ENCODE measurements at regions not wholly inside any gene's neighbourhood (a gene's known extent, or its start where the extent isn't known, plus 50 kb on each side); places are given as distances from the start of the nearest gene placed in this dataset.
"Not testable (repeated sequence)": the region's sequence is repeated elsewhere in the genome, so short reads cannot be mapped to it uniquely, and the experiment has no call there.

DNA sequence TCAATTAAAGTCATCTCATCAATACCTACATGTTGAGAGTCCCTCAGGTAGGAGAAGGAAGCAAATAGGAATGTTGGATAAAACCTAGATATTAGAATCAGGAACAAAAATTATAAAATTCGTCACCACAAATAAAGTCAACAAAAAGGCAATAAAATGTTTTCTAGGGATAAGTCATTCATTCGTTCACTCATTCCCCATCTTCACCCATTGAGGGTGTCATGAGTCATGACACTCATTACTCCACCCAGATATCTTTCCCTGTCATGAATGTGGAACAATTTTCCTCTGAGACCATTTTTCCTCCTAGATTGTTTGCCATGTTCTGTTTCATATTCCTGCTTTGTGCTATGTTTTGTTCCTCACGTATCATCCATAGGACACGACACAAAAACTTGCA lies 50.9 kb upstream of the OLIG3 start:
- DNase-seq = no peak

DNA sequence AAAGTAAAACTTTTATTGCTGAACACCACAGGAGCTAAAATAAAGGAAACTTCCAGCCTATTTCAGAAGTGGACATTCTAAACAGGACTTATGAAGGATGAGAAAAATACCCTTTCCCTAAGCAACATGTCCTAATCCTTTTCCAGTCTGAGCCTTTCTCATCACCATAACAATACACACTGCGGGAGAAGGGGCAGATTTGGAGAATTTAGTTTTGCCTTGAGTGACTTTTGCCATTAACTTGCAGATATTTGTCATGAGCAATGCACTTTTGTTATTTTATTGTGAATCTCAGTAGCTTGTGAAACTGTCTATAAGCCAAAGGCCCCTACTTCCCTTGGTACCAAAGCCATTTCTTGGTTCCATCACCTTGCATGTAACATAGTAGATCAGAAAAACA lies 53.0 kb upstream of the OLIG3 start:
- no peak for DNase-seq

DNA sequence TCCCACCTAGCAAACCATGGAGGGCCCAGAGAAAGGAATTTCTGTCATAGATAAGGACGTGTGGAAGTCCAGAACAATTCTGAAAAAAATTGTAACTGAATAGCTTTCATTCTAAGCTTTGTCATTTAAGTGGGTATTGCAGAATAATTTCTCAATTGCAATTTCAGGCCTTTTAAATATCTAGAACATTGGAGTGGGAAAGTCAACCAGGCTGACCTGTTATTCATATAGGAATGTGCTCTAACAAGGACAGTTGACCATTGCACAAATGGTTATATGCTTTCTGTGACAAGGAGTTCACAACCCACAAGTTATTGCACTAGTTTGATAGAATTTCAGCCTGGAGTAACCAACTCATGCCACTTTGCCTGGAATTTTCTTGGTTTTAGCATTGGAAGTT lies 53.4 kb upstream of the OLIG3 start:
- DNase-seq = no peak

DNA sequence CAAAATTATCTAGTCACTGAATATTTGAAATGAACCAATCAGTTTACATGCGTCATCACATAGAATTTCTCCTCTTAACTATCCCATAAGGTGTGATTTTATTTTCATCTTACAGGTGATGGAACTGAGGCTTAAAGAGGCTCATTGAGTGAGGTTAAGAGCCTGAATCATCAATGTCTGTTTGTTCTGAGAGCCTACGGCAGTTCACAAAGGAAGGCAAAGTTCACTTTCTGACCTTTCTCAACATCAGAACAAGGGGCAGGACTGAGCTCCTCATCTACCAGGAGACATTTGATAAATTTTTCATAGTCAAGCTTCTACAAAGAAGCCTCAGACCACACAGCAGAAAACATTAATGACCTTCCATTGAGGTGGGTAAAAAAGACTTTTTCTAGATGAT lies 54.9 kb upstream of the OLIG3 start:
- no peak for DNase-seq

DNA sequence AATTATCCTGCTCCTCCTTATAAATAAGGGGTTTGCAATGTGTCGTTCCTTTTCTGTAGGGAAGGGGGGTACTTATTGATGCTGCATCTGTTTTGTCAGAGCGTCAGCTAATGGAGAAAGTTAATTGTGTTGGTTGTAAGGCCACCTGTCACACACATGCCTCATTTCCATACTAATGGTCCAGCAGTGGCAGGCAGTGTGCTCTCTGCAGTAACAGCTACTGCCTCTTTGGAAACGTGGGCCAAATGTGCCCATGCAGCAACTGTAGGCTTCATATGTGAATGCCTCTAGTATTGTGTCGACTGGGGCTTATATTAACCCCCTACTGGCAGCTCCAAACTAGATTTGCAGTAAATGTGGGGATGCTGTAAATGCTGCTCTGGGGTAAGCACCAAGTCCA lies 56.3 kb upstream of the OLIG3 start:
- no peak for DNase-seq

DNA sequence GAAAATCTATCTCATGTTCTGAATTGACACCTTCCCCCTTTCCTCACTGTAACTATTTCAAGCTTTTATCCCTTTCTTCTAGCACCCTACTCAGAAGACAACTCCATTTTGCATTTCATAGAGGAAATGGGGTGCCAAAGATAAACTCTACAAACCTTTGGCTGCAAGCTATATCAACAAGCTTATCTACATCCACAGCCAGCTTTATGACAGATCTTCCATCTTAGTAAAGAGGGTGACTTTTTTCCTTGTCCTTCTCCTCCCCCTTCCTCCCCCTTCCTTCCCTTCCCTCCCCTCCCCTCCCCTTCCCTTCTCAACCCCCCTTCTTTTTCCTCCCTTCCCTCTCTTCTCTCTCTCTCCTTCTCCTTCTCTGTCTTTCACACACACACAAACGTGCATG lies 58.0 kb upstream of the OLIG3 start:
- DNase-seq = no peak

DNA sequence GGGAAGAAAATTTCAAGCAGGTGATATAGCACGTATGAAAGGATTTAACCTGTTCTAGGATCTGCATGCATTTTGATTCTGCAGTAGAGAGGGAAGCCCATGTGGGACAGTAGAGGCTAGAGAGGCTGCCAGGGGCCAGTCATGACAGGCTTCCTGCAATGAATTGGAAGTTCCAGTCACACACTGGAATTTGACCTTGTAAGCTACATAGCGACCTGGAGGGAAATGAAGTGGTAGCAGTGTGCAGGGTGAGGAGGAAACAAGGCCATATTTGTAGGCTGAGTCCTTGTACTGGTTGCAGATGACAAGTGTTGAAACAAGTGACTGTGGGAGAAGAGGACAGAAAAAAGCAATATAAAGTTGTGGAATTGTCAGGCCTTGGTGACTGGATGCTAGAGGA lies 58.6 kb upstream of the OLIG3 start:
- no peak for DNase-seq

DNA sequence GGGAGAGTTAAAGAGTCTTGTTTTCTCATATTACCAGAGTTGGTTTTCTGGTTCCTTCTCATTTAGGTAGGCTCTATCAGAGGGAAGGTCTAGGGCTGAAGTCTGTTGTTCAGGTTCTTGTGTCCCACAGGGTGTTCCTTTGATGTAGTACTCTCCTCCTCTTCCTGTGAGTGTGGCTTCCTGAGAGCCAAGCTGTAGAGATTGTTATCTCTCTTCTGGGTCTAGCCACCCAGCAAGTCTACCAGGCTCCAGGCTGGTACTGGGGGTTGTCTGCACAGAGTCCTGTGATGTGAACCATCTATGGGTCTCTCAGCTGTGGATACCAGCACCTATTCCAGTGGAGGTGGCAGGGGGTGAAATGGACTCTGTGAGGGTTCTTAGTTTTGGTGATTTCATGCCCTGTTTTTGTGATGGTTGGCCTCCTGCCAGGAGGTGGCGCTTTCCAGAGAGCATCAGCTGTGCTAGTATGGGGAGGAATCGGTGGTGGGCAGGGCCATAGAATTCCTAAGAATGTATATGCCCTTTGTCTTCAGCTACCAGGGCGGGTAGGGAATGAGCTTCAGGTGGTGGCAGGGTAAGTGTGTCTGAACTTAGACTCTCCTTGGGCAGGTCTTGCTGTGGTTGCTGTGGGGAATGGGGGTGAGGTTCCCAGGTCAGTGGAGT lies 65.5 kb upstream of the OLIG3 start:
- peak; percentile 43 for DNase-seq

DNA sequence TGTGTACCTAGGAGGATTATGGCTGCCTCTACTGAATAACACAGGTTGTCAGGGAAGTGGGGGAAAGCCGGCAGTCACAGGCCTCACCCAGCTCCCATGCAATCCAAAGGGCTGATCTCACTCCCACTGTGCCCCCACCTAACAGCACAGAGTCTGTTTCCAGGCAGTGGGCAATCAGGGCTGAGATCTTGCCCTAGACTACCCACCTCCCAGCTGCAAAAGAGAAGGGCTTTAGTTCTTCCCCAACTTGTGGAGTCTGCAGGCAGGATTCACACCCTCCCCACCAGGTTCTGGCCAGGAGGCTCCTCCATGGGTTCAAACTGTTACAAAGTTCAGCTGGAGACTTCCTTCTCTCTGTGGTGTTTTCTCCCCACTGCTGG lies 66.0 kb upstream of the OLIG3 start:
- DNase-seq = no peak

DNA sequence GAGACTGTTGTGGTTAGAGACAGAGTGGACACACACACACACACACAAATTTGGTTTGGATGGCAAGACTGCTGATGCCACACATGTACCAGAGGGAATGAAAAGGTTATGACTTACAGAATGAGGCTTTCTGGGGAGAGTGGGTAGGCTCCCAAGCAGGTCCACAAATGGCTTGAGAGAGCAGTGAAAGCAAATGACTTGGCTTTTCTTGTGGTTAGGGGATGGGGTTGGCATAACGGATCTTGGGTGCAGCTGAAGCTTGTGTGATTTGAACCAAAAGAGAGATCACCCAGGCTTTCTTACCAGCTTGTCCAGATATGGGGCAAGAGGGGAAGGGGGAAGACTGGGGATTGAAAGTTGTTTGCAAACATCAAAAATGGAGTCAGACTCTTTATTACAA lies 73.9 kb upstream of the OLIG3 start:
- DNase-seq = no peak

DNA sequence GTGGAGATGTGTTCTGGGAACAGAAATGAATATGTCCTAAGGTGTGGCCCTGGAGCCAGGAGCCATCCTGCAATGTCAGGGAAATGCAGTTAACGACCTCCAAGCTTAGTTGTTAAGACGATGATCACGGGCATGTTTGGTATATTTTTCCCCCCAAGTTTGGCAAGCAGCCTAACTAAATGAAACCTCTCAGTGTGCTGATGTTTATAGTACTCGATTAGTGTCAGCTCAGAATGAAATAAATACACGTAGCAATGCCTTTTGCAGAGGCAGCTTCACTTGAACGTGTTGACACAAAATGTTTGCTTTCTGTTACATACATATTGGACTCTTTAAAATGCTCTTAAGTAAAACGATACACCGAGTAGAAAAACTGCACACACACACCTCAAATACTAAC lies 76.2 kb upstream of the OLIG3 start:
- no peak for DNase-seq

DNA sequence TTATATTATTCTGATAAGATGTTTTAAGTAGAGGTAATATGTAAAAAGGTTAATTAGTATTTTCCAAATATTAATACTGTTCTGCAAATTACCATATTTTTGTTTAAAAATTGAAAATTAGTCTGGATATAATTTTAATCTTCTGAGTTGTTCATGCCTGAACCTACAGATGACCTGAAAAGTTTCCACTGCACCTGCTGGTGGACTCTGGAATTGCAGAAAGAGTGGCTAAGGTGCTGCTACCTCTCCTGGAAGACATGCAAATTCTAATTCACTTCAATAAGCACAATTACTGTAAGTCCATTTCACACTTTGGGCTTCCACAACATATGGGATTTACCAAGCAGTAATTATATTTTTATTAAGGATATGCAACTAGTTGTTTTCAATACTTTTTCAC lies 77.7 kb upstream of the OLIG3 start:
- peak; percentile 78 for DNase-seq

DNA sequence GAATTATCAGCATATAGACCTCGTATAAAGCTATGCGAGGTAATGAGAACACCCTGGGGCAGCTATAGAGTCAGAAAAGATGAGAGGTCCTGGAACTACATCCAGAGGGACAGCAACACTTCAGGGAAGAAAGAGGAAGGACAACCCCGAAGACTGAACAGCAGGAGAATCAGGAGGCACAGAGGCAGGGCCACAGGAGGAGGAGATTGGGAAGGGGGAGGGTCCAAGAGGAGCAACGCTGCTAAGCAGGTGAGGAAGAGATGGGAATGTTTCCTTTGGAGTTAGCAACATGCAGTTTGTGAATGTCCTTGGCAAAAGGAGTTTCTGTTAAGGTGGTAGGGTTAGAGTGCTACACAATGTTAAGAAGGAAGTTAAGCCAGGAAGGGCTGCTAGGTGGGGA lies 79.5 kb upstream of the OLIG3 start:
- no peak for DNase-seq

DNA sequence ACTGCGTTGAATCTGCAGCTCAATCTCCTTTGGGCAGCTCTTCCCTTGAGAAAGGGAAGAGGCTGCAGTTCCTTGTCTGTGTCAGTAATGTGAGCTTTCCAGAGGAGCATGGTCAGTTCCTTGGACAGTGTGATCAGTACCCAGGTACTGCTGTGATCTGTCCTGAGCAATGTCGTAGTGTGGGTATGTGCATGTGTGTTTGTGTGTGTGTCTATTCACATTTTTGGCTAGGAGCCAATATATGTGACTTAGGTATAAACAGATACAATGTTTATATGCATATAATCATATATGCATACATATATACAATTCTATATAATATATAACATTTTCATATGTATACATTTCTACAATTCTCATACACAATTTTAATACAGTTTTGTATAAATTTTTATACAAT lies 85.4 kb upstream of the OLIG3 start:
- no peak for DNase-seq

DNA sequence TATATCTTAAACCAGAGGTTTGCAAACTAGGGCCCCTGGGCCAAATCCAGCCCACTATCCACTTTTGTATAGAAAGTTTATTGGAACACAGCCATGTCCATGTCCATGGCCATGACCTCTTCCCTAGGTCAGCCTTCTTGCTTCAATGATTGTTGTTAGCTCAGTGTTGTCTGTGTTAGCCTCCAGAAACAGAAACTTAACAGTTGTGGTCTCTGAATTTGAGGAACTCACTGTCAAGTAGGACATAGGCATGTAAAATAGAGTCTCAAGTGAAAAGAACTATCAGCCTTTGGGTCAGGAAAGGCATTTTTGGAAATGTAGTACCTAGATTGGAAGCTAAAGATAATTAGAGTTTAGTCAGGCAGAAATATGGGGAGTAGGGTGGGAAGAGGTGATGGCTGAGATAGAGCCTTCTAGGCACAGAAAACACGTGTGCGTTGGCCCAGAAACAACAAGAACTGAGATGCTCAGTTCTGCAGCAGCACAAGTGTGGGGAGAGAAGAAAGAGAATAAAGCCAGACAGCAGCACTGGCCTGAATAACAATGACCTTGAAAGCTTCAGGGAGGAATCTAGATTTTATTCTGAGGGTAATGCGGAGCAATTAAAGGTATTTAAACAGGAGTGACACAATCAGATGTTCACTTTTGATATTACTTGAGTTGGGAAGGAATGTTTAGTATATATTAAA lies 87.0 kb upstream of the OLIG3 start:
- no peak for DNase-seq

DNA sequence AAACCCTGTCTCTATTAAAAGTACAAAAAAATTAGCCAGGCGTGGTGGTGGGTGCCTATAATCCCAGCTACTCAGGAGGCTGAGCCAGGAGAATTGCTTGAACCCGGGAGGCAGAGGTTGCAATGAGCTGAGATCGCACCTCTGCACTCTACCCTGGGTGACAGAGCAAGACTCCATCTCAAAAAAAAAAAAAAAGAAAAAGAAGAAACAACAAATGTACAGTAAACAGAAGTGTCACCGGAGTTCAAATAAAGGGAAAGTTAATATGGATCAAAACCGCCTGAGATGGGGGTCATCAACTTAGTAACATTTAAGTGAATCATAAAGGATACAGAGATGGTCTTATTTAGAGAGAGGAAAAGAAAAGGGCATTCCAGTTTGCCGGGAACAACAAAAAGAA lies 89.3 kb upstream of the OLIG3 start:
- DNase-seq = not testable (repeated sequence)

DNA sequence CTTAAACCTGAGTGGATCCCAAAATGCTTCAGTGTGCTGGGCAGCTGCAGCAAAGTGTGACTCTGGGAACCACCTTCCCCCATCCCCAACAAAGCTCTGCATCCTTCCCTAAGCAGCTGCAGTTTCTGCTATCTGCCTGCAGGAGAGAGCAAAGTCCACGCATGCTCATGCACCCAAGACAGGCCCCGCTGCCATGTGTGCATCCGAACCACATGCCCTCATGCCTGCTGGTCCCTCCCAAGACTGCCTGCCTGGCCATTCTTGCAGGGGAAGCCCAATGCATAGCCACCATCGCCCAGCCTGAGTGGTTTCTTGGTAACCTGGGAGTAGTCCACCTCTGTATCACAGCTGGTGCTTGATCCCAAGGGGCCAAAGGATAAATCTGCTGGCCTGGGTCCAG lies 94.3 kb upstream of the OLIG3 start:
- no peak for DNase-seq

DNA sequence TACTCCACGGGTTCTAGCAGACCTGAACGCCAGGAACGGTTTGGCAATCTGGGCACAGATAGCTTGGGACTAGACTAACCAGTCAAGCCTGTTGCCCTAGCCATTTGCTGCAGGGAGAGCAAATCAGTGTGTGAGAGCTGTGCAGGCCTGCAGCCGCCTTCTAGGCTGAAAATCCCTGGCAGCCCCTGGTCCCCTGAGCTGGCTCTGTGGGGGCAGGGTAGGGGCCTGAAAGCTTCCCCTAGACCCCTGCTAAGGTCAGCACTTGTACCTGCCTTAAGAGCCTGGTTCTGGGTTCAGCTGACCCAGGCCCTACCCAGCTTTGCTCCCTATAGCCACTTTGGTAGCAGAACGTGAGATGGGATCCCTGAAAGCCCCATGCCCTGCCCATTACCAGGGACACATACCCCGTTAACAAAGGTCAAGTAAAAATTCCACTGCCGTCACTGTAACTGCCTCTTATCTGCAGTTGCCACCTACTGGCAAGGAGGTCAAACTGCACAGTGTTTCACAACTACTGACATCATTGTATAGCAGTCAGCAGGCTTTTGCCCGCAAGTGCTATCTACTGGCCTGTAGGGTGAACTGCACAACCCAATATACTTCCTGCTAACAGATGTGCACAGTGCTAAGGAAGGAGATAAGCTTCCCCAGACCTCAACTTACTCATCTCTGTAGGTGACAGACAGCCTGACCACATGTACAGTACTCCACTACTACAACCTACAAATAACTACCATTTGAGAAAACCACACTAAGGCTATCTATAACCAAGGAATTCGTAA lies 95.1 kb upstream of the OLIG3 start:
- peak; percentile 54 for DNase-seq

DNA sequence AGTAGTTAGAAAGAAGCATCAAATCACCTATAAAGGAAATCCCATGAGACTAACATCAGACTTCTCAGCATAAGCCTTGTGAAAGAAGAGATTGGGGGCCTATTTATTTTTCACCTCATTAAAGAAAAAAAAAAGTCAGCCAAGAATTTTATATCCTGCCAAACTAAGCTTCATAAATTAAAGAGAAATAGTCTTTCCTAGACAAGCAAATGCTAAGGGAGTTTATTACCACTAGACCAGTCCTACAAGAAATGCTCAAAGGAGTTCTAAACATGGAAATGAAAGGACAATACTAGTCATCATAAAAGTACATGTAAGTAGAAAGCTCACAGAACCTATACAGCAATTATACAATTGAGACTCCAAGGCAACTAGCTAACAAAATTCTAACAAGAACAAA lies 96.5 kb upstream of the OLIG3 start:
- no peak for DNase-seq

DNA sequence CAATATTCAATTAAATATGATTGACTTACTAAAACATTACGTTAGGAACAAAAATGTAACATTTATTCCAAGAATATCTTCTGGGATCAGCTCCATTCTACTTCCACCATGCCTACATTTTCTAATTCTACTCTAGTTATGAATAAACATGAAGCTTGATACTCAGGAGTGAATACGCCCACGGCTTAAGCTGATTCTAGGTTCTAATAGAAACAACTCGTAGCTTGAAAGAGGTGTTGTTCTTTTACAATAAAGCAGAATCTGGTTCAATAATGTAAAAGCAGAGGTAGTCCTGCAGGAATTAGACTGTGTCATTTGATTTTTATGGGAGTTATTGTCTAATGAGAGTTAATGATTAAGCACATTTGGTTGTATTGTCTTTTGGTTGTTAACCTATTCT lies 107.3 kb upstream of the OLIG3 start:
- no peak for DNase-seq

DNA sequence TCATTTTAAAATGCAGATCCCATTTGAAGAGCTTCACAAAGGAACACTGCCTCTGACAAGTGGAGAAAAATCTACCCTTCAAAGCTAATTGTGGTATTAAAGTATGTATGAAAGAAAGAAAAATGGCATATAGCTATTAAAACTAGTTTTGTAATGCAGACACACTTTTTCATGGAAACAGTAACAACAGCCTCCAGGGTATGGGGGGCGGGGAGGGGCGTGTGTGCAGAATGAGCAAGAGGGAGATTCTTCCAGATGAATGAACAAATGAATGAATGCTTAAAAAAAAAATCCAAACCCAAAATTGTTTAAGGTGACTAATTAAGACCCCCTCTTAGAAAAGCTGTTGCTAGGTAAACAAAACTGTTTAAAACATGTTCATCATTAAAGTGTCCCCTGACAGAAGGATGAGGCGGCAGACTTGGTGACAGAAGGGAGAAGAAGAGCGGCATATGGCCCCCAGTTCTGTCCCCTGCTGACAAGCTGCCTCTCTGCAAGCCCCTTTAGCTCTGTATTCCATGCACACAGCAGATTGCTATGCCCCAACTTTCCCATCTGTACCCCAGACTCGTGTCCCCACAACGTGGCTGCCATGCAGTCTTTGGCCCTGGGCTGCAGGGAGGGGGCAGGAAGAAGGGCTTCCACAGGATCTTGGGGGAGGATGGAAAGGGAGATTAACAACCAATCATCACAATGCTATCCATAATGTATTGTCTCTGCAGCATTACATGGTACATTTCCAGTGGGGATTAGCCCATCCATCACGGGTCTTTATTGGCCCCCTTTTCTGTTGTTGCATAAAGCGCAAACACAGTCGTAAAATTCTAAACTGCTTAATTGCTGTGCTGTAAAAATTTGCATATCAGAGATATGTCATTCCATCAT lies 108.4 kb upstream of the OLIG3 start:
- DNase-seq = no peak

DNA sequence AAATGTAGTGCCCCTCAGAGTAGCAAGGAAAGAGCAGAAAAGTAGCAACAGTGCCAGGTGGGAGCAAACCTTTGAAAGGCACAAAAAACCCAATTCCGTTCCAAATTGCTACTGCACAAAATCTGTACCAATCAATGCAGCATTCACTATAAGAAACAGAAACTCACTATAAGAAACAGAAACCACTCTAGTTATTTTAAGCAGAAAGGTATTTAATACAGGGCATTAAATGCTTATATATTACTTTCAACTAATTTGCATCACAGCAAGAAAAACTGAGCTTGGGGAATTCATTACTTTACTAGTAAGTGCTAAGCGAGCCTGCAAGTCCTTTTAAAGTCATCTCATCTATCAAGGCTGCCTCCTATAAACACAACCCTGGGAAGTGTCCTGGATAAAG lies 116.5 kb upstream of the OLIG3 start:
- no peak for DNase-seq

DNA sequence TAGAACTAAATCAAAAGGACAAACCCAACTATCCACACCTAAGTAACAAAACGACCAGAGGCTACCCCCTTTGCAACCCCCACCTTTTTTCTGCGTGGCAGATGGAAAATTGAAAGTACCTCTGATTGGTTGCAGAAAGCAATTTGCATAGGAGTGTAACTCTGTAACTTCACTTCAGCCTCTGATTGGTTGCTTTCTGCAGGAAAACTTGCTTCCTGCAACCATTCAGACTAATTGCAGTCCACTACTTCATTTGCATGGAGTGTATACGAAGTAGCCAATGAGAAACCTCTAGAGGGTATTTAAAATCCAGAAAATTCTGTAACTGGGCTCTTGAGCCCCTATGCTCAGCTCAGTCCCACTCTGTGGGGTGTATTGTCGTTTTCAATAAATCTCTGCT lies 129.1 kb upstream of the OLIG3 start:
- no peak for DNase-seq
